T-helper 1 cell treated with Interleukin-12 subunit alpha and Interleukin-12 subunit beta and Interleukin-4 antibody, amounts not matched to agents 30 ng/mL and 1 ng/mL, for 36 hours (primary cell): ENCODE measurements at regions not wholly inside any gene's neighbourhood (a gene's known extent, or its start where the extent isn't known, plus 50 kb on each side); places are given as distances from the start of the nearest gene placed in this dataset.

Source experiments
- intact Hi-C: fragments of 100-400 bp; cut with micrococcal nuclease; formaldehyde crosslinking; loops from one replicate; pipeline ENCODE4 v1.15.1; 2024

DNA sequence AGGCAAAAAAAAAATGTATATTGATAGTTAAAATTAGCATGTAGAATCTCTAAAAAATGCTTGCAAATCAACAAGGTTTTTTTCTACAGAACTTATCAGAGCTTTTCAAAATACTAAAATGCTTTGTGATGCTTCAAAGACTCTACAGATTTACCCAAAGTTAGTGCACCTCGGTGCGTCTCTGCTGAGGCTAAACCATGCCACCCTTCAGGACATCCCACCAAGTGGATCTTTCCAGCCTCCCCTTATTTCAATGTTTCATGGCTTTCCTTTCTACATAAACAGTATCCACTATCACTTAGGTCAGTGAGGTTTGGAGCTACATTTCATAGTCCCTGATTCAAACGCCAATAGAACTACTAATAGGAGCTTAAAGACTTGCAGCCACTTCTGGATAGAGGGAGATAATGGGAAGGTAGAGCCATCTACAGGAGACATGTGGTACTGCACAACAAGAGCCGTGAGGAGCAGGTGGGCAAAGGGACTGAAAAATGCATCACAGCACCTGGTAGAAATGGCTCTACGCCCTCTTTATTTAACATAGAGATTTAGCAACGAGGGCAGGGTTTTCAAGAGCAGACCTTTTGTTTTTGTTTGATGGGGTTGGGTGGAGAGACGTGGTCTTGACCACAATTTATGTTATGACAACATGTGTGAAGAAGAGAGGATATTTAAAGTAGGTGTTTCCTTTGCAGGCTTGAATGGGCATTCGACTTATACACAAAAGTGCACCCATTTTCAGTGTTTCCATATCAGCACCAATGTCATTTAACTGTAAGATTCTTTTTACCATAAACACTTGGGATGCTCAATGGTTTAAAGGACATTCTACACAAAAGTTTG lies 56.1 kb upstream of the SLC35G4 start:
- intact Hi-C loops = loop anchor here (1.0 kb wide), 3 partner anchors 243 to 1582 kb away; no protein-coding TSS in a partner anchor

DNA sequence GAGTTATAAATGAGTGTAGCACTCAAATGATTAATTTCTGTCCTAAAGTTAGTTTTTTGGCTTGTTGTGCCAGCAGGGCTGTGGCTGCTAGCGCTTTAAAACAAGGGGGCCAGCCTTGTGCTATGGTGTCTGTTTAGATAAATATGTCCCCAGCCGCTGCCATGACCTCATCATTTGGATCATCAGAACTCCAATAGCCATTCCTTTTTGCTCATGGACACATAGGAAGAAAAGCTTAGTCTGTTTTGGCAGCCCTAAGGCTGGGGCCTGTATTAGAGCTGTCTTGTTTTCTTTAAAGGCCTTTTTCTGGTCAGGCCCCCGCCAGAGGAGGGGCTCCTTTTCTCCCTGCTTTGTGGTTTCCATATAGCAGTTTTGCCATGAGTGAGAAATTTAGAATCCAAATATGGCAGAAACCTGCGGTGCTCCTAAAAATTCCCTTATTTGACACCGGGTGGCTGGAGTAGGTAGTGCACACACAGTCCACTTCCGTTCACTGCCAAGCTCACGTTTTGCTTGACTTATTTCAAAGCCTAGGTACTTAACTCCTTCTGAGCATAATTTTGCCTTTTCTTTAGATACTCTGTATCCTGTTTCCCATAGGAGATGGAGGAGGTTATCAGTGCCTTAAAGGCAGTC lies 60.4 kb upstream of the SLC35G4 start:
- intact Hi-C loops = no loop called here

DNA sequence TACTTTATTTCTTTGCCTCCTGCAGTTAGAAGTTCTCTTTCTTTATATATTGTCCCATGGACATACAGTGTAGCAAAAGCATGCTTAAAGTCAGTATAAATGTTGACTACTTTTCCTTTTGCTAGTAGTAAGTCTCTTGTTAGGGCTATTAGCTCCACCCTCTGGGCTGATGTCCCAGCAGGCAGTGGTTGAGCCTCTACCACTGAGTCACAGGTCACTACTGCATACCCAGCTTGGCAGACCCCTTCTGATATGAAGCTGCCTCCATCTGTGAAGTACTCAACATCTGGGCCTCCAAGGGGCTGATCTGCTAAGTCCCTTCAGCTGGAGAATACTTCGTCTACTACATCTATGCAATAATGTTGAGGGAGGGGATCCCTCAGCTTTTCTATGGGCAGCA lies 61.0 kb upstream of the SLC35G4 start:
- intact Hi-C loops = no loop called here

DNA sequence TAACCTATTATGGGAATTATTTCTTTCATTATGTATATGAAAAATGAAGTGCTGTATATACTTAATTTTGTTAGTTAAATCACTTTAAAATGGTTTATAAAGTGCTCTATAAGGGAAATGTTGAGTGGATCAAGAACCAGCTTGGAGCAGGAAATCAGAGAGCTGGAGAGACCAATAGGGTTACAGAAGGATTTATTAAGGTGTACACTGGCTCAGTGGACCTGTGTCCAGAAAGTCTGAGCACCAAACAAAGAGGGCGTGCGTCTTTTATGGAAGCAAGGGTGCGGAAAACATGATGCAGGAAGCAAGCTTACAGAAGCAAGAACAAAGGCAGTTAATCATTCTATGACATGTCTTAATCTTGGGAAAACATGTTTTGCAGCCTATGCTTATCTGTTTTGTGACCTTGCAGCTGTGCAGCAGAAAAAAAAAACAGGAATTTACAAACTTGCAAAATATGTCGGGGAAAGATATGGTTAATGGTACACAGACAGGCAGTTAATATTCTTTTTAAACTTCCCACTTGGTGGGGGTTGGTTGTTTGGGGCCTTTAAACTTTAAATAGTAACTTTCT lies 65.2 kb upstream of the SLC35G4 start:
- intact Hi-C loops = no loop called here

DNA sequence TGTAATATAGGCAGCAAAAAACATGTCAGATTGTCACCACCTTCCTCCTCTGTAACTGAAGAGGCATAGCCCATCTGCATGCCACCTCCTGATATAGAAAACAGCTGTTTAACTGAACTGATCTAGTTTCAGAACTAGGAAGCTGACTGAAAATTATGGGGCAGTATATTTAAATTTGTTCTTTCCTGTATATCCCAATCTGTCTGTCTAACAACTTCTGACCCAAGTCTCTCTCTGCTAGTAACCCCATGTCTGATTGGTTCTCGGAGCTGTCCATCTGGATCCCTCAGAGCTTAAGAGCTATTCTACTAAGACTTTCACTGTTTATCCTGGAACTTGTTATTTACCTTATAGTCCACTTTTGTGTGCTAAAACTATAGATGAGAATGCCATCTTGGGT lies 68.2 kb upstream of the SLC35G4 start:
- intact Hi-C loops = no loop called here

DNA sequence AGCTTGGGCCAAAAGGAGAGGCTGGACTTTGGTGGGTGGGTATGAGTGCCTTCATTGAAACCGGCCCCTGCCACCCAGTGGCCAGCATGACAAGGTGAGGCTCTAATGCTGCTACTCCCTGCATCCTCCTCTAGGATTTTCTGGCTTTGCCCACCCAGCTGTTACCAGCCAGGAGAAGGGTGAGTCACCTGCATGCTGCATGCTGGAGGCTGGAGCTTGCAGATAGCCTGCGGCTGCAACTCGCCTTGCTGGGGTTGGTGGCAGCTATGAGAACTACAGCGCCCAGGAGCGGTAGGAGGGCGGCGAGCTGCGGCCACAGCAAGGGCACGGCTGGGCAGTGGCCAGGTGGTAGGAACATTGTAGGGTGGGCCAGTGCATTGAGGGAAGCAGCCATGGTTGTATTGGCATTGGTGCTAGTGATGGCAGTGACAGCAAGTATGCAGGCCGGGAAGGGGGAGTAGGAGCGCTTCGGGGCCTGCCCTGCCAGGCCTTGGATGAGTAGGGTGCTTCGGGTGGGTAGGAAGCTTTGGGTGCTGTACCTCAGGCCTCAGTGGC lies 75.4 kb upstream of the SLC35G4 start:
- intact Hi-C loops = no loop called here

DNA sequence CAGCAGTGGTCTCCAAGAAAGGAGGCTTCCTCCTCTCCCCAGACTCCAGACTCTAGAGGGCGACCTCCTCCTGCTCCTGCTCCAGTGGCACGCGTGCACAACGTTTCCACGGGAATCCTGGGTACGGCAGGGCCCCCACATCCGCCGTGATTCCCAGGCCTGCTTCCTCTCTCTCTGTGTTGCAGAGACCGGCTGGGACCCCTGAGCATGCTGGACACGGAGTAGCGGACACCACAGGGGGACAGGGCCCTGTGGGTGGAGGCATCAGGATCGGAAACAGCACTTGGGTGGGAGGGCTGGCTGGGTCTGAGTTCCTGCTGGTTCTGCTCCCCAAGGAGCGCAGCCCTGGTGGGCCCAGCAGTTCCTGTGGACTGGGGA lies 75.9 kb upstream of the SLC35G4 start:
- intact Hi-C loops = no loop called here

DNA sequence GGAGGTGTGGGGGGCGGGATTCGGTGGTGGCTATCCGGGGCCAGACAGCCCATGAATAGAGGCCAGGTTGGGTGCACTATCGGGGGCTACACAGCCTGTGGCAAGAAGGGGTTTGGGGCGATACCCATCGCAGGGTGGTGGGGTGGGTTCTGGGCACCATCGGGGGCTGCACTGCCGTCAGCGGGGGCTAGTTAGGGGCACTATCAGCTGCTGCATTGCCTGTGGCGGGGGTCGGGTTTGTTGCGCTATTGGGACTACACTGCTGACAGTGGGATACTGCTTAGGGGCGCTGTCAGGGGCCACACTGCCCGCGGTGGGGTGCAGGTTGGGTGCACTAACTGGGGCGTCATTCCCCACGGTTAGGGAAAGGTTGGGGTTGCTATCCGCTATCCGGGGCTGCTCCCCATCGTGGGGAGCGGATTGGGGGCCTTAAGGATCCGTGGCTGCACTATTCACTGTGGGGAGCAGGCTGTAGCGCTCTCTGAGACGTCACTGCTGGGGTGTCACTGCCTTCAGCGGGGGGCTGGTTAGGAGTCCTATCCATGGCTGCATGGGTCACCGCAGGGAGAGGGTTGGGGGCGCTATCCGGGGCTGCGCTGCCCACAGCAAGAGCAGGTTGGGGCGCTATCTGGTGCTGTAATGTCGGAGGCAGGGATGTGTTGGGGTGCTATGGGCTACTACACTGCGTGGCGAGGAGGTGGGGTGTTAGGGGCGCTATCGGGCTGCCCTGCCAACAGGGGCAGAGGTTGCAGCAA lies 76.5 kb upstream of the SLC35G4 start:
- intact Hi-C loops = no loop called here

DNA sequence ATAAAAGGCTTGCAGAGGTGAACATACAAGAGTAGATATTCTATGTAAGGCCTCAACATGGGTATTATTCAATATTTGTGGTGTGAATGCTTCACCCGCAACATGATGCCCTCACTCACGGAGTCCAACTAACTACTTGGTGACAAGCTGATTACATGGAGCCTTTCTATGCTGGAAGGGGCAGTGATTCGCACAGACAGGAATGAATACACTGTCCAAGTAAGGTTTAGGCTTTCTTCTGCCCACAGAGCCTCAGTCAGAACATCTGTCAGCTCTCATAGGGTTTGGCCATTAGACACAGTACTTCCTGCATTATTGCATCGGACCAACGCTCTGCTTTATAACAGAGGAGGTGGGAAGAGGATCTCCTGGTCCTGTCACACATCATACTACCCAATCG lies 80.3 kb upstream of the SLC35G4 start:
- intact Hi-C loops = no loop called here

DNA sequence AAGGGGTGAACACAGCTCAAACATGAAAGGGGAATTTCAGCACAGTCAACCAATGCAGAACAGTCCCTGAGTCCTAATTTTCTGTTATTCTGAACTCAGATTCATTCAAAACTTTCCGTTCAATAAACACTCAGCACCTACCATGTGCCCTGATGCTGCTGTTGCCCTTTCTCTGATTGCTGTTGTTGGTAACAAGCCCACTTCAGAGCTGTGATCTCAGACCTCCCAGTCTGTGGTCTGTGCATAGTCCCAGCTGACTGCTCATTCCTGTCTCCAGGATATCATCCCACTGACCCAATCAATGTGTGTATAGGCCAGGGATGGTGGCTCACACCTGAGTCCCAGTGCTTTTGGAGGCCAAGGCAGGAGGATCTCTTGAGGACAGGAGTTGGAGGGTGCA lies 82.7 kb upstream of the SLC35G4 start:
- intact Hi-C loops = no loop called here

DNA sequence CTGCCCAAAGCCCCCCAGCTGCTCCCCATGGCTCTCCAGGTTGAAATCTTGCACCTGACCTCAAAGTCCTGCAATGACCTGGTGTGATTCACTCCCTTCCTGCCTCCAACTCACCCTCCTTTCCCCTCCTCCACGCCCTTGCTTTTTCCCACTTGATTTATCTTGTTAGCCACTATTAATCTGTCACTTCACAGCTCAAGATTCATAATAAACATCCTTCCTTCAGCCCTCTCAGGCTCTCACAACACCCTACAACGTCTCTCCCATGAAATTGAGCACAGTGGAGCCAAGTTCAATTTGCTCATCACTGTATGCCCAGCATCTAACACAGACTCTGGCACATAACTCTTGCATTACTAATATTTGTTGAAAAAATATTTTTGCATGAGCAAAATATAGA lies 85.6 kb upstream of the SLC35G4 start:
- intact Hi-C loops = no loop called here

DNA sequence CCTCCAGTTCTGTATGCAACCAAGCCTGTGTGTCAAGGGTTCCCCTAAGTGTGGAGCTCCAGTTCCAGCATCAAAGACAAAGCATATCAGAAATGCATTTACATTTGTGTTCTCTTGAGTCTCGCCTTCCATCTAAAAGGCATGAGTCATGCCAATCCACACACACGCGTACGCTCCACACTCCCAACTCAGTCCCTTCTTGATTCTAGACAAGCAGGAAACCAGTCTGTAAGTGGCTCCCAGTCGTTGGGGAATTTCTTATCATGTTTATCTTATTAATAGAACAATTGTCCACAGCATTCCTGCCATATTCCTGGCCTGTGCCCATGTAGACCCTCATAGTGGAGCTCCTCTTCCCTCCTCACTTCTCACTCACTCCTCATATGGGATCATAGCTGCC lies 86.4 kb upstream of the SLC35G4 start:
- intact Hi-C loops = no loop called here

DNA sequence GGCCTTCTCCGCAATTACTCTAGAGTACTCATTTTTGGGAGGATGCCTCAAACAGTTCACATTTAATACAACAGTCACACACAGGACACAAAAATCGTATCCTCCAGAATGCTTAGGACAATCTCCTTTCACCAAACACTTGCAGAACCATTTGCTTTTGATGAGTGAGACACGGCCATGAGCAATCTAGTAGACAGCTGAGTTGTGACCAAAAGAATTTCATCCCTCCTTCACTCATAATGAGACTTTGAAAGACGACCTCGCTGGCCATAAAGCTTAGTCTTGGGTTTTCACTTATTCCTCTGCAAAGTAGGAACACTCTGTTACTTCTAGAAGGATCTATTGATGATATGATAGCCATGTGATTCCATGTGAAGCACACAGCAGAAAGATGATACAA lies 87.5 kb upstream of the SLC35G4 start:
- intact Hi-C loops = no loop called here

DNA sequence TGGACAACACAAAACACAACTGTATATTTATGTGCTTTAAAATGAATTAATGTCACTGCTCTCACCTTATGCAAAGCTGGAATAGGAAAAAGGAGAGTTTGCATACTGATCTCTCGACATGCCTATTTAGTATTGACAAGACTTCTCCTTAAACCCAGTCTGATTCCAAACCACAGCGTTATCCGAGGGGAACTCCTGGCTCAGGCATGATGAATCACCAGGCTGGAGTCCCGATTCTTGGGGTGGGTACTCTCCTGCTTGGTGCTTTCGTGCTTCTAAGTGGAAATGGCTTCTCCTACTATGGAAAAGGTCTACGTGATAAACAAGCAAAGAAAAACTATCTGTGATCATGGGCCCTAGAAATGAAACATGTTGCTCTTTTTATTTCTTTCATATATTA lies 88.9 kb upstream of the SLC35G4 start:
- intact Hi-C loops = no loop called here

DNA sequence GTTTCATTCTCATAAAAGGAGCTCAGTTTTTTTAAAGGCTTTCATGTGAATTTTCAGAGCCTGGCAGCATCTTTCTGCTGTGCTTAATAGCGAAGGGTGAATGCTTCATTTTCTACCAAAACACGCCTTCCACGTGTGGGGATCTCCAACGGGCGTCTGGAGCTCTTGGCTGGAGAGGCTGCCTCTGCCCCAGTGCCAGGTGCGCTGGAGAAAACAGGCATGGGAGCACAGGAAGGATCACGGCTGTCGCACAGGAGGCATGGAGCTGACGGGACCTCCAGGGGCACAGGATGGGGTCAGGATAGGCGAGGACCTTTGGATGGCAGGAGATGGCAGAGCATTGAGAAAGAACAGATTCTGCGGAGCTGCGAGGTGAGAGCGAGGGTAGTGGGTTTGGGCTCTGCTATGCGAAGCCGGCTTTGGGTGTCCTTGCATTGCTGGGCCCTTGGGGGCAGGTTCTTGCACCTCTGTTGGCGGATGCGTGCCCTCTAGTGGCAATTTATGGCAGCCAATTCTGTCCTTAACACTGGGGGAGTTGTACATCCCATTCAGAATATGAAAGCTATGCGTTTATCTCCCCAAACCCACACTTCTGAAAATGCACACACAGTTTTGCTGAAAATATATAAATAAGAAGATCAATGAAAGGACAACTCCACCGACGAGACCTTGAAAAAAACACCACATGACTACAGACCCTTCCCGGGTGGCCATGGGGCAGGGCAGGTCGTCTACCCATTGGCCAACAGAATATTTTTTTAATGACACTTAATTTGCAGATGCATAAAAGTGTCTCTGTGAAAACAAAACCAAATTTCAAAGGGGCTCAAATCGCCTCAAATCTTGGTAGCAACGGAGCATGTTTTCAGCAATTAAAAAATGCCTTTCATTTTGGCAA lies 90.4 kb upstream of the SLC35G4 start:
- intact Hi-C loops = loop anchor here (1.0 to 10.0 kb wide), 3 partner anchors 207 to 732 kb away; no protein-coding TSS in a partner anchor

DNA sequence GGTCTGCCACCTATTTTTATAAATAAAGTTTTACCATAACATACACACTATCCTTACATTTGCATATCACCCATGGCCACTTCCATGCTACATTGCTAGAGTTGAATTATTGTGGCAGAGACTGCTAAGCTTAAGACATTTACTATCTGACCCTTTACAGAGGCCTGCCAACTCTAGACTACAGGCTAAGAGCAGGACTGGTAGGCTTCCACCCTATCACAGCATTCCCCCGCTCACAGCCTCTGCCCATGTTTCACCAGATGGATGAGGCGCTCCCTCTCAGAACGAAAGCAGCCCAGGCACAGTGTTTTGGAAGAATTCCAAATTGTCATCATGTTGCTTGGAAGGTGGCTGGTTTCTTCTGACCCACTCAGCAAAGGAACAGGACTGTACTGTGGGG lies 91.7 kb upstream of the SLC35G4 start:
- intact Hi-C loops = loop anchor here (5.0 to 10.0 kb wide), 2 partner anchors 205 to 663 kb away; no protein-coding TSS in a partner anchor

DNA sequence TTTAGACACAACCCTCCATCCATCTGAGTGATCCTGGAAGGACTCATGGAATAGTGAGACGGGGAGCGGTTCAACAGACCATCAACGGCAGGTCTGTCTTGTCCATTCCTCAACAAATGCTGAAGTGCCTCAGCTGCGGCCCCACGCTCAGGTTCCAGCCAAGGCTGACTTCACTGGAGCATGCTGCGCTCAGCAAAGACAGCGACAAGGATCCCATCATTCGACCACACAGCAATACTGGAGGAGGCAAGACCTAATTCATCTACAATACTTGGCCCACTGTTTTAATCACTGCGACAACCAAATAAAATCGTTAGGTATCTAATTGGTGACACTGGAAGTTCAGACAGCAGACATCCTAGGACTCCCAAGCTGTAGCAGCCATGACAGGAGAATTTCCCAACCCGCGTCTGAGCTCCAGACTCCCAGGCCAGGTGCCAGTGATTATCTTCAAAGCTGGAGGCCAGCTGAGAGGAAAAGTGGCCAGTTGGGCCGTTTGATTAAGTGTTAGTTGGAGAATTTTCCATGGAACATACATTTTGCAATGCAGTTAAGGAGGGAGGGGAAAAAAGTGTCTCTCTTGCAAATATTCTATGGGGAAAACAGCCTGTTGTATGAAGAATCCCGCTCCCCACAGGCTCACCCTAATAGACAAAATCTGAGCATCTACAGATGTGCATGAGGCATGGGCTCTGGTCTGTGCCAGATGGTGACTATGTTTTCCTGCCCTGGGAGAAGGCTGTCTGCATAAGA lies 92.5 kb upstream of the SLC35G4 start:
- intact Hi-C loops = loop anchor here (5.0 to 10.0 kb wide), 2 partner anchors 205 to 662 kb away; no protein-coding TSS in a partner anchor

DNA sequence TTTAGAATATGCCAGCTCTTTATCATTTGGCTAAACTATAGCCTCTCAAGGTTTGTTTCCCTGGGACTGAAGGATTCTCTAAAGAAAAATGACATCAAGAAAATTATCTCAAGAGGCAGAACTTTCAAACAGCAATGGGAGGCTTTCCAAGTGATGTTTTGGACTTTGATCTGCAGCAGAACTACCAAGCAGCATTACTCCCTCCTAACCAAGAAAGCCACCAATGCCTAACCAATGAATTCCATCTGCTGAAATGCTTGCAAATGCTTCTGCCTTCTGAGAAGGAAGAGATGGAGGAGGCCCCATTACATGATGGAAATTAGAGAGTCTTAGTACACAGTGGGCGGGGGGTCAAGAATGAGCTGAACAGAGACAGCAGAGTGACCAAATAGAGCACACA lies 95.1 kb upstream of the SLC35G4 start:
- intact Hi-C loops = loop anchor here (10.0 kb wide), 1 partner anchor 659 kb away; no protein-coding TSS in a partner anchor
